Common myeloid progenitor, CD34-positive (primary cell): ENCODE measurements at regions not wholly inside any gene's neighbourhood (a gene's known extent, or its start where the extent isn't known, plus 50 kb on each side); places are given as distances from the start of the nearest gene placed in this dataset.

ENCODE experiments used
- CTCF ChIA-PET: fragments of 350-600 bp; sonication (Branson Sonifier 250); formaldehyde crosslinking; loops from one replicate; lab custom pipeline; 2021; ENCODE audit warnings: antibody characterized with exemption; lab: Charles Lee
- POLR2A ChIA-PET: fragments of 350-600 bp; sonication (Branson Sonifier 250); formaldehyde crosslinking; loops from one replicate; lab custom pipeline; 2021; ENCODE audit warnings: antibody characterized with exemption; lab: Charles Lee
- DNase-seq, 3 donors: peaks; one replicate each; pipeline versions ENCODE4 v3.0.0 to v3.0.0-alpha.2; 2013
- H3K27ac ChIP-seq, 2 experiments: 1 replicate in 1 of 2; 2 replicates in 1 of 2; pipeline ENCODE4 v1.7.0; 2013; ENCODE audit warnings: inconsistent platforms in 2 of 2, low read length in 2 of 2, mild to moderate bottlenecking in 2 of 2, low read depth in 1 of 2, moderate library complexity in 1 of 2; ENCODE audit not compliant: severe bottlenecking in 2 of 2, insufficient read depth in 1 of 2, poor library complexity in 1 of 2
- H3K27me3 ChIP-seq, 5 experiments: replicated peaks in 2 of 5; 1 replicate in 3 of 5; 2 replicates in 2 of 5; pipeline versions ENCODE4 v1.6.1 to v1.7.0; 2013; ENCODE audit warnings: low read length in 4 of 5, mild to moderate bottlenecking in 2 of 5, moderate library complexity in 2 of 5, inconsistent platforms in 1 of 5; ENCODE audit not compliant: insufficient read depth in 5 of 5, control insufficient read depth in 4 of 5
- H3K36me3 ChIP-seq, 4 experiments: 1 replicate in 2 of 4; 2 replicates in 2 of 4; pipeline versions ENCODE4 v1.6.1 to v1.7.0; 2013; ENCODE audit warnings: low read length in 3 of 4, control low read depth in 1 of 4, mild to moderate bottlenecking in 1 of 4; ENCODE audit not compliant: control insufficient read depth in 4 of 4, insufficient read depth in 4 of 4
- H3K4me1 ChIP-seq, 4 experiments: 1 replicate in 3 of 4; 2 replicates in 1 of 4; pipeline versions ENCODE4 v1.6.1 to v1.7.1; 2013; ENCODE audit warnings: low read length in 3 of 4, mild to moderate bottlenecking in 3 of 4, control low read depth in 1 of 4, inconsistent platforms in 1 of 4, moderate library complexity in 1 of 4; ENCODE audit not compliant: control insufficient read depth in 4 of 4, insufficient read depth in 4 of 4; ENCODE audit errors: control extremely low read depth in 1 of 4
- H3K4me3 ChIP-seq, 7 experiments: 1 replicate in 4 of 7; 2 replicates in 3 of 7; pipeline versions ENCODE4 v1.5.1 to v1.7.0; 2013; ENCODE audit warnings: mild to moderate bottlenecking in 7 of 7, low read length in 6 of 7, moderate library complexity in 6 of 7, inconsistent platforms in 2 of 7, low read depth in 2 of 7, control low read depth in 1 of 7; ENCODE audit not compliant: insufficient read depth in 4 of 7, control insufficient read depth in 1 of 7; ENCODE audit errors: extremely low read depth in 1 of 7
- H3K9me3 ChIP-seq, 5 experiments: 1 replicate in 4 of 5; 2 replicates in 1 of 5; pipeline versions ENCODE4 v1.6.1 to v1.7.1; 2013; ENCODE audit warnings: low read length in 4 of 5, mild to moderate bottlenecking in 2 of 5, inconsistent platforms in 1 of 5, low read depth in 1 of 5, moderate library complexity in 1 of 5; ENCODE audit not compliant: control insufficient read depth in 4 of 5, insufficient read depth in 2 of 5; ENCODE audit errors: control extremely low read depth in 1 of 5
- WGBS: methylation state at CpG from one replicate; pipeline ENCODE4 v1.1.5; 2013; ENCODE audit not compliant: insufficient coverage; 5-methylcytosine and 5-hydroxymethylcytosine counted together

GRCh38 chr1:30807318-30808066 is 49.9 kb upstream of the LAPTM5 start:
- H3K4me1 ChIP-seq = peaks cover 0 to 3% (median 1%) of the 10 kb centered on the region in 4 experiments
- H3K4me3 ChIP-seq = no peak overlapping the region
- no peak for DNase-seq
- no peaks in the 10 kb centered on the region for H3K9me3 ChIP-seq
- H3K27me3 ChIP-seq = peaks cover 5 to 90% (median 52%) of the 10 kb centered on the region in 5 experiments
- POLR2A ChIA-PET = interaction anchor here (0.6 to 0.7 kb wide), 2 partner anchors 59 to 124 kb away, joined by 3 read pairs; no protein-coding TSS in a partner anchor
- no peaks in the 10 kb centered on the region for H3K36me3 ChIP-seq
- WGBS = 36% methylated on average over 21 of the region's 41 CpGs
- H3K27ac ChIP-seq = no peak overlapping the region
- CTCF ChIA-PET = interaction anchor here (1.4 to 4.2 kb wide), 3 partner anchors 17 to 122 kb away, joined by 3 to 33 read pairs (median 11); no protein-coding TSS in a partner anchor
